DMS53 (cell line): ENCODE measurements at regions not wholly inside any gene's neighbourhood (a gene's known extent, or its start where the extent isn't known, plus 50 kb on each side); places are given as distances from the start of the nearest gene placed in this dataset.
A peak's percentile ranks its signal among the peaks of the same experiment; 100 is the strongest.

Experiments used
- DNase-seq: peaks from one replicate; lab custom pipeline; 2025; lab: John Stamatoyannopoulos, UW

DNA sequence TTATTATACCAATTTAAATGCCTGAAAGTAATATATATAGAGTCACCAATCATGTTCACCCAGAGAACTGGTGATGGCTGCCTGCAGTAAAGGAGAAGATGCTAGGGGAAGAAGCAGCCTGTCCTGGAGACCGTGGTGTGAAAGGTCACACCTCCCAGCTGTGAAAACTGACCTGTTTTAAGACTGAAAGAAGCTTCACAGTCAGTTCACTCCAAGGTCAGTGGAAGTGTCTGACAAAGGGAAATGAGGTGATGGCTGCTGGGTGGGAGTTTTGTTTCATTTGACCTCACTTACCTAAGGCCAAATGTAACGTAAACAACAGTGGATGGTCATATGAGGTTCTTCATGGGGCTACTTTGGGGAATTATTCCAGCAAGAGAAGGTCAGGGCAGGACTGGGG, 352.1 kb upstream of the GATB start:
- no peak for DNase-seq

GRCh38 chr4:152112190-152112589, 351.4 kb upstream of the GATB start:
- no peak for DNase-seq

GRCh38 chr4:152110780-152111179, 350.0 kb upstream of the GATB start:
- DNase-seq, result no peak

DNA sequence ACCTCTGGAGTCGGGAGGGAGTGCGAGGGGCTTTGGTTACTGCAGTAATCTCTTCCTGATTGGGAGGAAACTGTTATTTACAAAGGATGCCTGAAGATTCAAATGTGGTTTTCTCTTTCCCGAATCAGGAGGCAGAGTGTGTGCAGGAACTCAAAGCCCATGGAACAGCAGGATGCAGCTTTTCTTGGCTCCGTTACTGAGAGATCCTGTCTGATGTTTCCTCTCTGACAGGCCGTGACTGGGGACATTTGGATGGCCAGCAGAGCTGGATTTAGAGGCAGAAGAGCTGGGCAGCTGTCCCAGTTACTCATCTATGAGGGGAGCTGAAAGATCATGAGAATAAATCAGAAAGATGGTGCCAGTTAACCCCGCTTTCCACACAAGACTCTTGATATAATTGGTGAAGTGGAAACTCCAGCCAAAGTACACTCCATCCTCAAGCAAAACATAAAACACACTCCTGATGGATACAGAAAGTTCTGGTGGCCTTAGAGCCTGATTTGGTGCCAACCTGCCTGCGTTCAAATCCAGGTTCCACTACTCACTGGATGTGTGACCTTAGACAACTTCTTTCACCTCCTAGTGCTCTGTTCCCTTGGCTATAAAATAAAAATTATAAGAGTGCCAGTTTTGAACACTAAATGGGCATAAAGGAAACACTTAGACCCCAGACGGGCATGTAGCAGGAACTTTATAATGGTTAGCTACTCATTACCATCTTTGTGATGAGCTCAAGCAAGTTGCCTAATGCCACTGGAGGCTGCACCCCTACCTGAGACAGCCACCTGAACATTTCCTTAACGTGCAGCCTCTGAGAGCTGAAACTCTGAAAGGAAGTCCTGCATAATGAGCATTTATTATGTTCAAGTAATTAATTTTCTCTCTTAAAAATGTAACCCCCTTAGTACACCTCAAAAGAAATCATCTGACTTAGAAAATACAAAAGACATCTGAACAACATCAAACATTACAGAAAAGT, 349.0 kb upstream of the GATB start:
- no peak for DNase-seq

DNA sequence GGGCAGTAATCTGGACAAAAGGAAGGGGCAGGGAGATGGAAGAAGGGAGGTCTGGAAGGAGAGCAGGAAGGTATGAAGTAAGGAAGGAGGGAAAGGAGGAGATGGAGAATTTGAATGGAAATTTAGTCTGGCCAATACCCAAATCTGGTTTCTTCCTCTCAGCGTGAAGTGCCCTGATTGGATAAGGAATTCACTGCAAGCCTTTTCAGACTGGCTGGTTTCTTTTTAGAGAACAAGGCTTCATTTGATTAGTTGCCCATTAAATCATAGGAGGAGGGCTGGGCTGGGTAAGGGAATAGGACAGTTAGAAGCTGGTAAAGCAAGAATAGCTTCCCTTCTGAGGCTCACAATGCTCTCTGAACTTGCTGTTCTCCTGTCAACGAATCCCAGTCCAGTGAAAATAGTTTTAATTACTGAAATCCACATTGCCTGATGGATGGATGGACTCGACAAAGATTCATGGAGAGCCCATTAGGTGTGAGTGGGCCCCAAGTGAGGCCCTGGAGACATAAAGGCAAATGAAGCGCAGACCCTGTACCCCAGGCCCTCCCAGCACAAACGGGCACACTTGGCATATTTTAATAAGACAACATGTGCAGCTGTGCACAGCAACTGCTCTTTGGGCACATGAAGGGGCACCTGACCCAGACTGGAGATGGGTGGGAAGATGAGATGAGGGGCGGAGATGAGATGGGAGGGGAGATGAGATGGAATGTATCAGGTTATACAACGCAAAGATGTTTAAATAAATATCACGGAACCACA, 347.1 kb upstream of the GATB start:
- DNase-seq, result no peak

GRCh38 chr4:152106781-152107321, 346.0 kb upstream of the GATB start:
- peak; percentile 19 for DNase-seq

GRCh38 chr4:152106113-152106763, 345.4 kb upstream of the GATB start:
- DNase-seq, result peak; percentile 79

DNA sequence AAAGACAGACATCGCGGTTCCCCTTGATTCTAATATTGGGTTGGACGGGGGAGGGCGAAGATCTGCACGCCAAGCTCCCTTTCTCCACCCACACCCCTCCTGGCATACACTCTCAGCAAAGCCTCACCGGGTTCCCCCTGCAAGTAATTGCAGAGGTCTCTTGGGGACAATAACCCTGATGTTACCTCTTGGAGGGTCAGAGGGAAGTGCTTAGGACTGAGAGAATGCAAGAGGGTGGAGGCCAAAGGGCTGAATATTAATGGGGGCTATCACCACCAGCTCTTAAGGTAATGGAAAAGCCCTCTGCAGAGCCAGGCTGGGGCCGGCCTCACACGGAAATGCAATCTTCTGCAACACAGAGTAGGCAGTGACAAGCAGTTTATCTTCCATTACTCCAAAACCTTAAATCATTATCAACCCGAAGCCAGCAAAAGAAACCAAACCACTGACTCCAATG, 344.1 kb upstream of the GATB start:
- no peak for DNase-seq

GRCh38 chr4:152104356-152104755, 343.5 kb upstream of the GATB start:
- no peak for DNase-seq

- DNase-seq, result peak; percentile 30
Observed at GRCh38 chr4:152103181-152103901, 342.5 kb upstream of the GATB start.

DNA sequence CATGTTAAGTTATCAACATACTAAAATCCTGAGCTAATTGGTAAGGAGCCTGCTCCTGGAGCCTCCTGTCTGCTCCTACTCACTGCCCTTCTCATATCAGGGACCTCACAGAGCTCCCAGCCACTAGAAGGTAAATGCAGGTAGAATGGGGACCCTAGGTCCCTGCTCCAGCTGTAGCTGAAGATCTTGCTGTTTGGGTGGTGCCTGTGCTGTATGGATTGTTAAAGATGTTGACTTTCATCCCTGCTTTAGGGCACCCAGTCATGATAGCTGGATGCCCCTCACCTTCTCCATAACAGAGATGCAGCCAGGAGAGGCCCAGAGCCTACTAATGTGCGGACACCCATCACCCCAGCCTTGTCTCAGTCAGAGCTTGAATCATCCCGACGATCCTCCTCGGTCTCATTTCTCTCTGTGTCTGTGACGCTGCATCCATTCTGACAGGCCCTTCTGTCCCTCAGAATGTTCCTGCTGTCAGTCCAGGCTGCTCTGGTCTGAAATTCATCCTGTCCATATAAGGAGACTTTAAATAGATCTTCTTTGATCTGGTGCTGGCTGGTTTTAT, 341.7 kb upstream of the GATB start:
- peak; percentile 15 for DNase-seq

DNA sequence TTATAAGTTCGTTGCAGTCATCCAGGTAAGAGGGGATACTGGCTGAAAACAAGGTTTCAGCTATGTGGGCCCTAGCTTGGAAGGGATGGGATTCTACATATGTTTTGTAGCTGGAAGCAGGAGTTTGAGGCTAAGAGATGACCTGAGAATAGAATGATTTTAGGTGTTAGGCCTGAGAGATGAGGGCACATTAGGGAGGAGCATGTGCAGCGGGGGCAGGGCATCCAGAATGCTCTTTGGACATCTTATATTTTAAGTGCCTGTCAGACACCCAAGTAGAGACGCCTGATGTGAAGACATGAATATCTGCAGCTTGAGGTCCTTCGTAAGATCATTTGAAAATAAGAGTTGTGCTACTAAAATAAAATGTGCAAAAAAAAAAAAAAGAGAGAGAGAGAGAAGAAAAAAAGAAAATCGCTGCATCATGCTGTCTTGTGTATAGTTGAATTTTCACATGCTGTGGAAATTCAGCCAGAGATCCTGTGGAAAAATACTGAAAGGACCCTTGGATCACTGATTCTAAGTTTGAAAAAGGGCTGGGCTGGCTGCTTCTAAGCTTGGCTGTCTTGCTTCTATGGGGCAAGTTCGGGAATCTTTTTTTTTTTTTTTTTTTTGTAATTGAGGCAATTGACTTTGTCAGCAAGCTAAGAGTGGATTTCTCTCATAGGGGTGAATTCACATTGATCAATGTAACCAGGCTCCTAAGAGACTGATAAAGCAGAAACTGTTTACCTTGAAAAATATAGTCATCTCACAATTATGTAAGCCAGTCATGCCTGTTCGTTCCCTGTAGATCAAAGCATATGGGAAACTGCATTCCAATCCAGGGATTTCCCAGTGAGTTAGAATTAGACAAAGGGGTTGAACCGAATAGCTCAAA, 341.0 kb upstream of the GATB start:
- peak; percentile 7 for DNase-seq

GRCh38 chr4:152100379-152101201, 339.8 kb upstream of the GATB start:
- no peak for DNase-seq

- DNase-seq, result no peak
Observed at GRCh38 chr4:152099981-152100378, 339.2 kb upstream of the GATB start.

DNA sequence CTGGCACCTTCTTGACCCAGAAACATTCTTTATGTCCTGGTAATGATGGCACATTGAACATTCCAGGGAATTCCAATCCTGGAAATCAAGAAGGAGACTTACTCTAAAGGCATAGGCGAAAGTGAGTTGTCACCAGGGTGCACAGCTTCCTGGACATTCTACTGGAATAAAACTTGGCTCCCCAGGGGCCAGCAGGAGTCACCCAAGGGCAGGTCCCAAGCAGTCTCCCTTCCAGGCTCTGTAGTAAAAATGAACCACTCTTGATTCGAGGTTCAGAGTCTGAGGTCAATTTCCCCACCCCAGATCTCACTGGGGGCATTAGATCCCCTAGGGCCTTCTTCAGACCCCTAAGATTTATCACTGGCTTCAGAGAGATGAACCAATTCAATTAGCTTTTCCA, 338.7 kb upstream of the GATB start:
- DNase-seq, result peak; percentile 15

DNA sequence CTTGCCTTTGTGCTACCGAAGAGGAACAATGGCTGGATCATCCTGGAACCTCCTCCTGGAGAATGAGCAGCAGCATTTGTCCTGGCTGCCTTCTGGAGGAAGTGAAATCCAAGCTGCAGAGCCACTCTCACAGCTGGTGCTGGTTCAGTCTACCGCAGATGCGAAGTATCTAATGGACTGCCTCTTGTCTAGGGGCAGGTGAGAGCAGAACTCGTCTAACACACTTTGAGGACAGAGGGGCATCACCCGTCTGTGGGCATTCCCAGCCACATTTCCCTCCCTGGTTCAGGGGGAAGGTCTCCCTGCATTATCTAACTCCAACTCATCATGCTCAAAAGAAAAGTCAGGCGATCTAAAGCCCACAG, 338.2 kb upstream of the GATB start:
- no peak for DNase-seq

DNA sequence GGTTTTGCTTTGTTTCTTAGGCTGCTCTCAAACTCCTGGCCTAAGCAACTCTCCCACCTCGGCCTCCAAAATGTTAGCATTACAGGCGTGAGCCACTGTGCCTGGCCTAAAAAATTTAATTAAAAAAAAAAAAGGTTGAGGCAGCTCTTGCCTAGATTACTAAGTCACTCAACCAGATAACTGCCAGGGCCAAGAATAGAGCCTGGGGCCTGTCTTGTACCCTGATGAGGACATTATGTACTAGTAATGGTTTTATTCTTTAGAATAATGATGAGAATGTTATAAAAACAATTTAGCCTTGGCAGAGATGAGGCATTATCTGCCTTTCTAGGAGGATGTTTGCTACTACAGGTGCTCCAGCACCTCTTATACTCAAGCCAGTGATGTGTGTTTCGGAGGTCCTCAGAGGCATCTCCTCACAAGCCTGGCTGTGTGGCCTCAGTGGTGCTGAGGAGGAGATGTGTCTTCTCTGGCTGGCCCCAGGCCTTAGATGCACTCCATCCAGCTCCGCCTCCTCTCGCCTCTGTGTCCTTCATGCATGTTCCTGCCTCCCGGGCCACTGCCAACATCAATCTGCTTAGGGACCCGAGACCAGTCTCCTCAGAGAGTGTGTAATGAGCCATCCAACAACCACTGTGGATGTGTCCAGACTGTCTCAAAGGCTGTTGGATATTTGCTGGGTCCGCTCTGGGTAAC, 337.7 kb upstream of the GATB start:
- no peak for DNase-seq

- DNase-seq, result no peak
Observed at GRCh38 chr4:152097371-152097770, 336.6 kb upstream of the GATB start.

DNA sequence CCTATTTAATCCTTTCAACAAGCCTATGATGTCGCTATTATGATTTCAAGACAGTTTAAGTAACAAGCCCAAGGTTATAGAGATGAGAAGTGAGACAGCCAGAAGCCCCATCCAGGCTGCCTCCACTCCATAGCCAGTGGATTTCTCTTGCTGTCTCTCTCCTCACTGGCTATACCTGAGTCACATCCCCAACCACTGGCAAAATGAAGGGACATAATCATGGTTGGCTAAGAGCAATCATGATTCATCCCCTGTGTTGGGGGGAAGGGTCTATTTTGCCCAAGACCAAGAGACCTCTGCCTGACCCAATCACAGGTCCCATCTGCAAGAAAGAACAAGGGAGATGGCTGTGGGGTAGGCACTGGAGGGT, 334.9 kb upstream of the GATB start:
- no peak for DNase-seq
